ENCODE measurements at regions not wholly inside any gene's neighbourhood (a gene's known extent, or its start where the extent isn't known, plus 50 kb on each side); places are given as distances from the start of the nearest gene placed in this dataset.
"Not testable (repeated sequence)": the region's sequence is repeated elsewhere in the genome, so short reads cannot be mapped to it uniquely, and the experiment has no call there.

DNA sequence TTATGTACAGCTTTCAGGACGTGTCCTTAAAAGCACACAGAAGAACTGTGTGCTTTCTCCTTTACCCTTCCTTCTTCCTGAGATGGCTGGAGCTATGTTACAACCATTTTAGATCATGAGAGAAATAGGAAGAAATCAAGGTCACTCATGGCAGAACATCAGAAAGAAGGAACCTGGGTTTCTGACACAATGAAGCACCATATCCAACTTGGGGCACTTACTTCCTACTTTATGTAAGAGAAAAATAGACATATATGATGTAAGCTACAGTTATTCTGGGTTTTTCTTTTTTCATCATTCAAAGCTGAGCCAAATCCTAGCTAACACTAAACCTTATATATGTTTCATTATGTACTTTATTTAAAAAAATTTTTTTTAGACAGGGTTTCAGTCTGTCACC, 79.5 kb downstream of the FAM161A start:
- no peak for DNase-seq

DNA sequence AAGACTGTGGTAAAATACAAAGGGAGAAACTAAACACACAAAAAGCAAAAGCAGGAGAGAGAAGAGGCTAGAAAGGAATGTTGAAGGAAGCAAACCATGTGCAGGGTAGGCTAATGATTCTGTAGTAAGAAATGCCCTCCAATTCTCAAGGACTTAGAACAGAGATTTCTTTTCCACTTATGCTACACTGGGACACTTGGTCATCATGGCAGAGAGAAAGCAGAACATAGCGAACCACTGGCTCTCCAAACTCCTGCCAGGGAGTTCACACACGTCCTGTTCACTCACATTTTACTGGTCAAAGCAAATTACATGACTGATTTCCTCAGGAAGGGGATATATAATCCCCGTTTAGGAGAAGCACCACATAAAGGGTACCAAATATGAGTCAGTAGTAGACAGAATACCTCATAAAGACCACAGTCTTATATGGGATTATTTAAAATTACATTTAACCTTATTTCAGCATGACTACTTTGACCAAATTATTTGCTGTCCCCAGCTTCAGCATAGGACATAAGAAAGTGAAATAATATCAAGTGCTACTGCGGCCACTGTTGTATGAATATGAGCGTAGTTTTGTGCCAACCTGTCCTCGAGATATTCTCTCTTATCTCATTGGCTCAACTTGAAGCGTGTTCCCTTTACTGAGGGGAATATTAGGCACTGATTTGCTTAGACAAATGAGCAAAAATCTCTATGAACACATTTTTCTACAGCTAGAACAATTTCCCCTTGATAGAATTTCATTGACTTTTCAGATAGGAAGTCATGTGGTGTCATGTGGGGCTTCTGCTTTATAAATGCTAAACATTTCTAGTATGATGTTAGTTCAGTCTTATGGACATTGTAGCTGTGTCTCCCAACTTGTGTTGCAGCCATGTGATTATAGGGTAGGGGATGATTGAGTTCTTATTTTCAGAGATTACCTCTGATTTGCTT, 81.7 kb downstream of the FAM161A start:
- DNase-seq: no peak

DNA sequence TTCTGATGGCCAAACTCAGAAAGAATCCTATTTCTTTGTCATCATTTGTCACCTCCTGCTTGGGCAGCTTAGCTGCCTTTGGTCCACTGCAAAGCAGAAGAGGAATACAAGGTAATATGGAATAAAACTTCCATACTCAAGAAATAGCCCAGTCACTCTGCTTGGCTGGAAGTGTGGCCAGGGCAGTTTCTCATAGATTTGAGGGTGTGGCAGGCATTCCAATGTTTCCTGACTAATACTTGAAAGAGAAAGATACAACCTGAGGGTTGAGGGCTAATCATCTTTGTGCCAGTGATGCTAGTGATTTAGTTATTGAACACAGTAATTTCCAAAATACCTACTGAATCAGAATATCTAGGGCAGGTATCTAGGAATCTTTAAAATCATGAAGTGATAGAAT, 83.1 kb downstream of the FAM161A start:
- DNase-seq: no peak

DNA sequence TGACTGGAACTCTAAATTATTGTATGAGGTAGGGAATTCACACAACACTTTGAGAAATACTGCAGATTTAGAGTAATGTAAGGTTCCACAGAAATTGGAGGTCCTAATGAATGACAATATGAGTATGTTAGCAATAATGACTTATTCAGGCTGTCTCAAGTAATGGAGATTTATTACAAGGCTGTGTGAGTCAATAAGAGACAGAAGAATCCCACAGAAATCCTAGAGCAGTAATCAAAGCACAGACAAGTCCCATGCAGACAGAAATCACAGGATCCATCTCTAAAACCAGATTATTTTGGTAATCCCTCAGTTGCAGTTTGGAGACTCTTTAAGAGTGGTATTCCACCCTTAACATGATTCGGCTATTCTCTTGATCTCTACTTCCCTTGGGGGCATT, 83.6 kb downstream of the FAM161A start:
- DNase-seq: no peak

DNA sequence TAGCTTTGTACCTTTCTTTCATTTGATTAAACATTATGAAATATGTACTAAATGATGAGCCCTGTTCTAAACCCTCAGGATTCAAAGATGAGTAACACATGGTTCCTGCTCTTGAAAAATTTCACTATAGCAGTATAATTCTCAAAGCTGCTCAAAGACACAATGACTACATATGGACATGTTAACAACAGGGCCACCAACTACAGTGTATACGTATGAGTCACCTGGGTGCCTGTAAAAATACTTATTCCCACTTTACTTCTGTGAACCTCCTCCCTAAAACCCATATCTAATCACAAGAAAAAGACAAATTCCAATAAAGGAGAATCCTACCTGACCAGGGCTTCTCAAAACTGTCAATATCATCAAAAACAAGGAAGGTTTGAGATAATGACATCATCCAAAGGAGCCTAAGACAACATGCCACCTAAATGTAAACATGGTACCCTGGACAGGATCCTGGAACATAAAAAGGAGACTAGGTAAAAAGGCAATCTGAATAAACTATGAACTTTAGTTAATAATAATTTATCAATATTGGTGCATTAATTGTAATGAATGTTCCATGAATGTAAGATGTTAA, 84.7 kb downstream of the FAM161A start:
- no peak for DNase-seq

- DNase-seq: peak; percentile 95
Observed at GRCh38 chr2:61764035-61764800, 89.6 kb downstream of the FAM161A start.

DNA sequence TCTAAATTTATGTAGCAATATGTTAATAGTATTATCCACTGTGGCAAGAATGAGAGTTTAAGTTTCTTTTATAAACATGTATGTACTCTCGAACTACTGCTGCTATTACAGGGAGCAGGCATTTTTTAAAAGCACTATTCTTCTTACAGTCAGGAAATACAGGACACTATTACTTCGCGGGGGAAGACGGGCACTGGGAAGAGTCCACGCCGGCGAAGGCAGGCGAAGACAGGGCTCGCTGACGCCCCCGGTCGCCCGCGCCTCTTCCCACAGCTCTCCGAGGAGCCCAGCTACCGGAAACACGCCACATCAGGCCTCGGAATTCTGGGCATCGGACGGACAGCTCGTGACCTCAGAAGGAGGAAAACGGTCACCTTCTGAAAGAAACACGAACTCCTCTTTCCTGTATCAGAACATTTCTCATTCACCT, 90.2 kb downstream of the FAM161A start:
- DNase-seq: peak; percentile 78

GRCh38 chr2:61762292-61762691, 91.6 kb downstream of the FAM161A start:
- DNase-seq: no peak

- no peak for DNase-seq
Observed at GRCh38 chr2:61759718-61760117, 94.1 kb downstream of the FAM161A start.

GRCh38 chr2:61759005-61759404, 94.9 kb downstream of the FAM161A start:
- no peak for DNase-seq

DNA sequence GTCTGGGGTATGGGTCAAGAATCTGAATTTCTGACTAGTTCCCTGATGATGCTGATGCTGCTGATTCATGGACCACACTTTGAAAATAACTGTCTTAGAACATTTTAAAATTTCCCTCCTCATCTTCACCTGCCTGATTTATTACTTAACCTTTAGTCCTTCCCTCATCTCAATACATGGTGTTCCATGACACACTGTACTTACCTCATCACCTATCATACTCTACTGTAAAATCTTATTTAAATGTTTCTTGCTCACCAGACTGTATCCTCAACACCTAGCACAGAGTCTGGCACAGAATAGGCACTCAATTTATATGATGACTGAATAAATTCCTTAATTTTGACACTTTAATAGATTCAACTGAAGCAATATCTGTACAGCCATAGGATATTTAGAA, 95.7 kb downstream of the FAM161A start:
- DNase-seq: no peak

- DNase-seq: no peak
Observed at GRCh38 chr2:61753512-61753911, 100.3 kb downstream of the FAM161A start.

- no peak for DNase-seq
Observed at GRCh38 chr2:61750624-61751023, 103.2 kb downstream of the FAM161A start.

DNA sequence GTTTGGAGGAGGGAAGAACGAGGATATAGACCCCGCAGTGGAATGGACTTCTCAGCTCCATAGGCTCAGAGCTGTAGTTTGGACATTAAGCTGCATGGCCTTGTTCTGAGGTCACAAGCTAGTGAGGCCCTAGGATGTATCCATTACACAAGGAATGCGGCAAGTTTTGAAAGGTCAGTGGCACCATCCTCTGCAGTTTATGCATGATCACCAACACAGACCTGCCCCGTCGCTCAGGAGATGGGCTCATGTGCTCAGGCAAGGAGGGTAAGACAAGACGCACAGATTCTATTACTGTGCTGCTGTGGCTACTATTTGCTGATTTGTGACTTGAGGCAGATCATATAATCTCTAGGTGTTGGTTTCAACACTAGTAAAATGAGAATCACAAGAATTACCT, 110.9 kb downstream of the FAM161A start:
- no peak for DNase-seq

GRCh38 chr2:61737841-61738240, 116.0 kb downstream of the FAM161A start:
- DNase-seq: no peak

DNA sequence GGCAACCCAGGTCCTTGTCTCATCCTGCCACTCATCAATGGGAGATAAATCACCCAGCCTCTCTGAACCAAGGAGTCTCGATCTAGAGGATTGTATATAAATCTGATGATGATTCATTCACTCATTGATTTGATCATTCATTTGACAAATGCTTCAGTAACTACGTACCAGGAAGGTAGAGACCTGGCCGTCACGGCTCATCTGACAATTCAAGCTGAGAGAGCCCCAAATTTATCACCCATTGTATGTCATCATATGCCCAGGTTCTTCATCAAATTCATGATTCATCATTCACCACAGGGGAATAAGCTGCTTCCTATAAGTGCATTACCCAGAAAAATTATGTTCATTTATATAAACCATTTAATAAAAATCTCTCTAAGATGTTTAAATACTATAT, 116.9 kb downstream of the FAM161A start:
- no peak for DNase-seq

- no peak for DNase-seq
Observed at GRCh38 chr2:61733563-61733962, 120.3 kb downstream of the FAM161A start.

- no peak for DNase-seq
Observed at GRCh38 chr2:61732787-61733186, 121.1 kb downstream of the FAM161A start.

DNA sequence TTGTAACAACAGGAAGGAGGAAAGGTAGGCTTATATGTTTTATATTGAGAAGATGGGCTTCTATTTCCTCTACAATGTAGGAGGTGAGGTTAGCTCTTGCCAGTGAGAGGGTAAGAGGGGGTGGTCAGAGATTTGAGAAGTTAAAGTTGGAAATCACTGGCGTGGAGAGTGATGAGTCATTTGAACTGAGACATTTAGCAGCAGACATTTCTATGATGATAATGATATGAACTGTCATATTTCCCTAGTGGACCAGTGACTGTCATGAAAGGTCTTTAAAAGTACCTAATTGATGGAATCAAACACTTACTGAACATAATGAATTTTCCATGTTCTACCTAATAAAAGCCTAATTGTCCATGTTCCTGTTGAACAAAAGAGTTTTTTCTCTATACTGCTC, 126.1 kb downstream of the FAM161A start:
- DNase-seq: no peak

DNA sequence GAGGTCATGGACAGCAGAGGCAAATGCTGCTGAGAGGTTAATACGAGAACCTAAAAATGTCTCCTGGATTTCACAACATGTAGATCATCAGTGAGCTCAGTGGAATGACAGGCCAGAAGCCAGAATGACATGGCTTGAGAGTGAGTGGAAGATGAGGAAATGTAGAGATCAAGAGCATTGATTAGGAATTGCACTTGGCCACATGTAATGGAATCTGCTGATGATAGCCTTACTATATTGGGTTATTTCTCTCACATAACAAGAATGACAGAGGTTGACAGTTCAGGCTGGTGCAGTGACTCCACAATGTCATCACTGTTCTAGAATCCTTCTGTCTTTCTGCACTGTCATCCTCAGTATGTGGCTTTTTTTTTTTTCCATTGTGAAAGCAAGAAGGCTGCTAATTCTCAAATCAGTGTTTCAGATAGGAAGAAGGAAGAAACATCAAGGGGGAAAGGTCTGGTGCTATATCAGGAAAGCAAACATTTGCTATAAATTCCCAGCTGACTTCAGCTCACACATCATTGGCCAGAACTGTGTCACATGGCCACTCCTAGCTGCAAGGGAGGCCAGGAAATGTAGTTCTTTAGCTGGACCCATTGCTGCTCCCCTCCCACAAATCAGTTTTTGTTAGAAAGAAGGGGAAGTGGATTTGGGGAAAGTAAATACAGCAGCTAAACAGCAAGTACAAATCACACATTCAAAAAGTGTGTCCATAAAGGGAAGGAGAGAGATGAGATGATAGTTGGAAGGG, 127.2 kb downstream of the FAM161A start:
- DNase-seq: no peak

DNA sequence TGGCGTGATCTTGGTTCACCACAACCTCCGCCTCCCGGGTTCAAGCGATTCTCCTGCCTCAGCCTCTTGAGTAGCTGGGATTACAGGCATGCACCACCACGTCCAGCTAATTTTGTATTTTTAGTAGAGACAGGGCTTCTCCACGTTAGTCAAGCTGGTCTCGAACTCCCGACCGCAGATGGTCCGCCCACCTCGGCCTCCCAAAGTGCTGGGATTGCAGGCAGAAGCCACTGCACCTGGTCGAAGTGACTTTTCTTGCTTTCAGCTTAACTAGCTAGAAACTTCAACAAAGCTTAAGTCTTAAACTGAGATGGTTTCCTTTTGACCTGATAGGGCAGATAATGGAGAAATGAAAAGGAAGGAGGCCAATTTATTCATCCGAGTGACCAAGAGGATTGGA, 130.5 kb downstream of the FAM161A start:
- DNase-seq: not testable (repeated sequence)

- no peak for DNase-seq
Observed at GRCh38 chr2:61722800-61723199, 131.1 kb downstream of the FAM161A start.

- DNase-seq: no peak
Observed at GRCh38 chr2:61722318-61722717, 131.5 kb downstream of the FAM161A start.
